Activated CD4-positive, alpha-beta T cell treated with anti-CD3 and anti-CD28 coated beads, Interleukin-2, amount 10 ng/mL, durations not matched to agents 24 days and 14 days (primary cell): ENCODE measurements at regions not wholly inside any gene's neighbourhood (a gene's known extent, or its start where the extent isn't known, plus 50 kb on each side); places are given as distances from the start of the nearest gene placed in this dataset.
"Not testable (repeated sequence)": the region's sequence is repeated elsewhere in the genome, so short reads cannot be mapped to it uniquely, and the experiment has no call there.

Experiments
- DNase-seq: peaks from one replicate; pipeline ENCODE4 v3.0.0; 2022
- H3K27ac Mint-ChIP-seq: one replicate; pipeline ENCODE4 v1.8.0; 2022; ENCODE audit warnings: mild to moderate bottlenecking, mixed read lengths
- H3K27me3 Mint-ChIP-seq: one replicate; pipeline ENCODE4 v1.8.0; 2022; ENCODE audit warnings: mixed read lengths
- H3K36me3 Mint-ChIP-seq: one replicate; pipeline ENCODE4 v1.8.0; 2022; ENCODE audit warnings: low read depth, mild to moderate bottlenecking, mixed read lengths
- H3K4me1 Mint-ChIP-seq: one replicate; pipeline ENCODE4 v1.8.0; 2021; ENCODE audit warnings: mixed read lengths
- H3K4me3 Mint-ChIP-seq: one replicate; pipeline ENCODE4 v1.8.0; 2022; ENCODE audit warnings: mild to moderate bottlenecking, moderate library complexity, mixed read lengths
- H3K9me3 Mint-ChIP-seq: one replicate; pipeline ENCODE4 v1.8.0; 2021; ENCODE audit warnings: mixed read lengths
- intact Hi-C: fragments of 100-400 bp; cut with micrococcal nuclease; formaldehyde crosslinking; loops from one replicate; pipeline ENCODE4 v1.15.1; 2023

GRCh38 chr6:50510361-50510760, 203.0 kb upstream of the TFAP2D start:
- H3K27ac Mint-ChIP-seq = no peak overlapping the region
- no peak for DNase-seq
- H3K4me3 Mint-ChIP-seq = no peak overlapping the region
- no peaks in the 10 kb centered on the region for H3K4me1 Mint-ChIP-seq
- intact Hi-C loops = no loop called here
- no peaks in the 10 kb centered on the region for H3K27me3 Mint-ChIP-seq
- no peaks in the 10 kb centered on the region for H3K9me3 Mint-ChIP-seq
- no peaks in the 10 kb centered on the region for H3K36me3 Mint-ChIP-seq

- intact Hi-C loops = no loop called here
These were observed 192.7 kb upstream of the TFAP2D start for GRCh38 chr6:50520326-50521266.

GRCh38 chr6:50524341-50524740, 189.0 kb upstream of the TFAP2D start:
- no peak overlapping the region for H3K4me3 Mint-ChIP-seq
- no peaks in the 10 kb centered on the region for H3K4me1 Mint-ChIP-seq
- intact Hi-C loops = no loop called here
- DNase-seq = no peak
- no peaks in the 10 kb centered on the region for H3K36me3 Mint-ChIP-seq
- no peaks in the 10 kb centered on the region for H3K9me3 Mint-ChIP-seq
- H3K27ac Mint-ChIP-seq = no peak overlapping the region
- no peaks in the 10 kb centered on the region for H3K27me3 Mint-ChIP-seq

More at GRCh38 chr6:50520326-50521266, 192.7 kb upstream of the TFAP2D start:
- no peak for DNase-seq
- H3K27me3 Mint-ChIP-seq = no peaks in the 10 kb centered on the region
- no peaks in the 10 kb centered on the region for H3K4me1 Mint-ChIP-seq
- no peak overlapping the region for H3K27ac Mint-ChIP-seq
- H3K9me3 Mint-ChIP-seq = no peaks in the 10 kb centered on the region
- no peak overlapping the region for H3K4me3 Mint-ChIP-seq
- H3K36me3 Mint-ChIP-seq = no peaks in the 10 kb centered on the region

GRCh38 chr6:50527985-50528384, 185.3 kb upstream of the TFAP2D start:
- intact Hi-C loops = no loop called here
- Mint-ChIP-seq H3K27ac (no peak overlapping the region), H3K9me3 (no peaks in the 10 kb centered on the region), H3K4me1 (no peaks in the 10 kb centered on the region), H3K4me3 (no peak overlapping the region), H3K27me3 (no peaks in the 10 kb centered on the region), H3K36me3 (no peaks in the 10 kb centered on the region)
- DNase-seq = no peak

DNA sequence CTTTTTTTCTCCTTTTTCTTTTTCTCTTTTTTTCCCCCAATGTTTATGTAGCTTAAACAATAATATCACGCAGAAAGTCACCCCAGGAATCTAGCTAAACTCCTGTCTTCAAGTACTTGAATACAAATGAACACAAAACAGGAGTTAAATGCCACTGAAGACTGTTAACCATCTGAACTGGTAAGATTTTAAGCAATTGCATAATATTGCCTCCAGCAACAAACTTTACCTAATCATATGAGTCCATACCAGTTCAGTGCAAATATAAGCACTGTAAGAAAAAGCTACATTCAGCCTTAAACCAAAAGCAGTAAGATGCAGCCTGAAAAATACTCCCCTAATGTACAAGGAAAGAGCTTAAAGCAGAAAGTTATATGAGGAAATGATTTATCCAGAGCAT, 173.9 kb upstream of the TFAP2D start:
- H3K9me3 Mint-ChIP-seq = no peaks in the 10 kb centered on the region
- no peak for DNase-seq
- H3K4me1 Mint-ChIP-seq = no peaks in the 10 kb centered on the region
- no peak overlapping the region for H3K4me3 Mint-ChIP-seq
- no peaks in the 10 kb centered on the region for H3K27me3 Mint-ChIP-seq
- H3K27ac Mint-ChIP-seq = no peak overlapping the region
- intact Hi-C loops = no loop called here
- H3K36me3 Mint-ChIP-seq = no peaks in the 10 kb centered on the region

GRCh38 chr6:50541941-50542340, 171.4 kb upstream of the TFAP2D start:
- Mint-ChIP-seq H3K9me3 (no peaks in the 10 kb centered on the region), H3K27me3 (no peaks in the 10 kb centered on the region), H3K4me1 (no peaks in the 10 kb centered on the region), H3K4me3 (no peak overlapping the region), H3K36me3 (no peaks in the 10 kb centered on the region), H3K27ac (no peak overlapping the region)
- DNase-seq = no peak
- intact Hi-C loops = no loop called here

DNA sequence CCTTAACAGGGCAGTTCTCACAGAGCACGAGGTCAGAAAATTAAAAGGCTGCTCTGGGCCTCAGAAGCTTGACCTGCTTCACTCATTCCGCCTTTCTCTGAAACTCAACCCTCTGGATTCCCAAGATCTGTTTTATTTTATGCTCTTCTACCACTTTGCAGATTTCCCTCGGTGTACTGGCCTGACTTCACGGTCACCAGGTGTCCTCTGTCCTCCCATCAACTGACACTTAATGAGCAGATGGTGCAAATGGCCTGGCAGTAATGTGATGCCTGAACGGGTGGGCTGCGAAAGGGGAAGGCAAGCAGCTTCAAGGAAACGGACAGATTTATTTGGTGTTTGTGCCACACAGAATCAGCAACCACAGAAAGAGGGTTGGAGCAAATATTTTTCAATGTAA, 169.7 kb upstream of the TFAP2D start:
- intact Hi-C loops = no loop called here
- Mint-ChIP-seq H3K4me3 (no peak overlapping the region), H3K4me1 (no peaks in the 10 kb centered on the region), H3K27ac (no peak overlapping the region), H3K27me3 (no peaks in the 10 kb centered on the region), H3K36me3 (no peaks in the 10 kb centered on the region), H3K9me3 (no peaks in the 10 kb centered on the region)
- no peak for DNase-seq

DNA sequence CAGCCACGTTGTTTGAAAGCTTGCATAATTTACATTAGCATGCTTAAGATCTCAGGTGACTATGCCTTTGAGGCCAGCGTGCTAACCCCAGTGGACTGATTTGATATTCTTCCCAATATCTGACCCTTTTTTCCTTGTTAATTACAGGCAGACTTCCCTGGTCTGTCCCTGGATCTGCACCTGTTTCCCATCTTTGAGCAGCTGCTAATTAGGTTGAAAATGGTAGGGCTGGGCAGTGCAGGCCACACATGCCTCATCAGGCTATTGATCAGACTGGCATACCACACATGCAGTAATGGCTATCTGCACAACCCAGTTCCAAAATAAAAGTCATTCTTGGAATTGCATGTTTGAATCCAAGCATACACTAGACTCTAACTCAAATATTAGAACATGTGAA, 164.3 kb upstream of the TFAP2D start:
- Mint-ChIP-seq H3K27me3 (no peaks in the 10 kb centered on the region), H3K27ac (no peak overlapping the region), H3K4me3 (no peak overlapping the region), H3K4me1 (no peaks in the 10 kb centered on the region), H3K9me3 (no peaks in the 10 kb centered on the region), H3K36me3 (no peaks in the 10 kb centered on the region)
- no peak for DNase-seq
- intact Hi-C loops = no loop called here

DNA sequence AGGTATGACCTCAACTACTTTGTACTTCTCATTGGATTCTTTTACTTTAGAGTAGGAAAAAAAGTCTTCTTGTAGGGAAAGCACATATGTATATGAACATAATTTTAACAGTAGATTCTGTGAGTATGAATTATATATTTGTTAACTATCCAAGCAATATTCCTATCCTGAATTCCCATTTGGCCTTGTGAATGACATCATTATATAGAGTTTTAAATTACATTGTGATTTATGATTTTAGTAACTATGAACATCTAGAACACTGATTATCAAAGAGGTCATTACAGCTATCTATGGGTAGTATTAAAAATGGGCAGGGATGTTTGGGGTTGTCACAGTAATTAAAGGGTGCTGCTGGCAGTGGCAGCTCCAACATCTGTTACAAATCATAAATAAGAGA, 163.9 kb upstream of the TFAP2D start:
- intact Hi-C loops = no loop called here
- no peaks in the 10 kb centered on the region for H3K36me3 Mint-ChIP-seq
- H3K4me1 Mint-ChIP-seq = no peaks in the 10 kb centered on the region
- no peak overlapping the region for H3K4me3 Mint-ChIP-seq
- H3K9me3 Mint-ChIP-seq = no peaks in the 10 kb centered on the region
- DNase-seq = no peak
- H3K27me3 Mint-ChIP-seq = no peaks in the 10 kb centered on the region
- no peak overlapping the region for H3K27ac Mint-ChIP-seq

DNA sequence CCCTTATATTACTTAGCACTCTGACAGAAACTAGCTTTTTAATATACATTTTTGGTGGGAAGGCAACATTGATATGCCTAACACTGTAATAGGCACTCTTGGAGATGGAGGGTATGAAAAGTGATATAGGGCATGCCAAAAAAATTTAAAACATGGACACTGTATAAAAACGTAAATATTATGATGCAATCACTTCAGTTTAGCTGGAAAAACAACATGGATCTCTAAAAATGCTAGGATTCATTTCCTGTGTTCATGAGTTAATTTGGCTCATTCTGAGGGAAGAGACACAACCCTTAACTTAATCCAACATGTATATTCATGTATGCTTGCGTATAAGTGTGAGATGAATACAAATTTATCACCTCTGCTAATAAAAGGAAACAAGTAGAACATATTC, 157.3 kb upstream of the TFAP2D start:
- no peak overlapping the region for H3K4me3 Mint-ChIP-seq
- no peaks in the 10 kb centered on the region for H3K36me3 Mint-ChIP-seq
- H3K27ac Mint-ChIP-seq = no peak overlapping the region
- H3K27me3 Mint-ChIP-seq = no peaks in the 10 kb centered on the region
- no peaks in the 10 kb centered on the region for H3K4me1 Mint-ChIP-seq
- no peak for DNase-seq
- no peaks in the 10 kb centered on the region for H3K9me3 Mint-ChIP-seq
- intact Hi-C loops = no loop called here

DNA sequence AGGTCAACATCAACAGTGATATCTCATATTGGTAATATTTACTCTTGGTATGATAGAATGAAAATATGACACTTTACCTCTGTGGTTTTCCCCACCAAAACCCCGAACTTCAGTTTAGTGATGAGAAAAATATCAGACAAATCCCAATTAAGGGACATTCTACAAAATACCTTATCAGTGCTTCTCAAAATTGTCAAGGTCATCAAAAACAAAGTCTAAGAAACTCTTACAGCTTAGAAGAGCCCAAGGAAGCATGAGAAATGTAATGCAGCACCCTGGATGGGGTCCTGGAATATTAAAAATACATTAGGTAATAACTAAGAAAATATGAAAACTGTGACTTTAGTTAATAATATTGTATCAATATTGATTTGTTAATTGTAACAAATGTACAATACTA, 148.3 kb upstream of the TFAP2D start:
- intact Hi-C loops = no loop called here
- no peak for DNase-seq
- Mint-ChIP-seq H3K36me3 (no peaks in the 10 kb centered on the region), H3K27ac (no peak overlapping the region), H3K4me3 (no peak overlapping the region), H3K4me1 (no peaks in the 10 kb centered on the region), H3K9me3 (no peaks in the 10 kb centered on the region), H3K27me3 (no peaks in the 10 kb centered on the region)

DNA sequence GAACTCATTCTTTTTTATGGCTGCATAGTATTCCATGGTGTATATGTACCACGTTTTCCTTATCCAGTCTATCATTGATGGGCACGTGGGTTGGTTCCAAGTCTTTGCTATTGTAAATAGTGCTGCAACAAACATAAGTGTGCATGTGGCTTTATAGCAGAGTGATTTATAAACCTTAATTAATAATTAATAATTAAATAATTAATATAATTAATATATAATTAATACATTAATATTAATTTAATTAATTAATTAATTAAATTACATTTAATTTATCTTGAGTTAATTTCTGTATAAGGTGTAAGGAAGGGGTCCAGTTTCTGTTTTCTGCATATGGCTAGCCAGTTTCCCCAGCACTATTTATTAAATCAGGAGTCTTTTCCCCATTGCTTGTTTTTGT, 142.1 kb upstream of the TFAP2D start:
- H3K27me3 Mint-ChIP-seq, H3K9me3 Mint-ChIP-seq, H3K27ac Mint-ChIP-seq, H3K4me3 Mint-ChIP-seq, H3K36me3 Mint-ChIP-seq, H3K4me1 Mint-ChIP-seq, DNase-seq, intact Hi-C loops: not testable (repeated sequence)

- Mint-ChIP-seq H3K9me3 (no peaks in the 10 kb centered on the region), H3K36me3 (no peaks in the 10 kb centered on the region)
- intact Hi-C loops = no loop called here
These were observed 127.6 kb upstream of the TFAP2D start for GRCh38 chr6:50585441-50586330.

GRCh38 chr6:50586331-50586675, 127.0 kb upstream of the TFAP2D start:
- no peak for DNase-seq
- H3K4me3 Mint-ChIP-seq = no peak overlapping the region
- no peaks in the 10 kb centered on the region for H3K27me3 Mint-ChIP-seq
- no peaks in the 10 kb centered on the region for H3K36me3 Mint-ChIP-seq
- H3K4me1 Mint-ChIP-seq = no peaks in the 10 kb centered on the region
- intact Hi-C loops = no loop called here
- H3K27ac Mint-ChIP-seq = no peak overlapping the region
- H3K9me3 Mint-ChIP-seq = no peaks in the 10 kb centered on the region

More at GRCh38 chr6:50585441-50586330, 127.6 kb upstream of the TFAP2D start:
- H3K4me3 Mint-ChIP-seq = no peak overlapping the region
- H3K27me3 Mint-ChIP-seq = no peaks in the 10 kb centered on the region
- H3K27ac Mint-ChIP-seq = no peak overlapping the region
- no peaks in the 10 kb centered on the region for H3K4me1 Mint-ChIP-seq
- DNase-seq = no peak
